HepG2 (cell line): ENCODE measurements at regions not wholly inside any gene's neighbourhood (a gene's known extent, or its start where the extent isn't known, plus 50 kb on each side); places are given as distances from the start of the nearest gene placed in this dataset.

Source experiments
- KDM3A ChIP-seq: IDR thresholded peaks from 2 replicates; pipeline ENCODE4 v1.6.1; 2018; ENCODE audit warnings: low read depth, missing compliant biosample characterization
- YY1 ChIP-seq: IDR thresholded peaks from 2 replicates; pipeline ENCODE4 v1.6.1; 2011; ENCODE audit warnings: low read length, low read depth, moderate library complexity, mild to moderate bottlenecking; ENCODE audit not compliant: insufficient read depth, insufficient replicate concordance

GRCh38 chr16:72355561-72355960, 183.6 kb upstream of the PMFBP1 start:
- TF ChIP-seq KDM3A (CRISPR knock-in tag) (no peak), YY1 (no peak)
